ENCODE measurements at regions not wholly inside any gene's neighbourhood (a gene's known extent, or its start where the extent isn't known, plus 50 kb on each side); places are given as distances from the start of the nearest gene placed in this dataset.

GRCh38 chr5:67526793-67527192 lies 330.2 kb upstream of the CD180 start:
- Histone ChIP-seq H4K20me1 (replicated peaks; ENCODE audit: control insufficient read depth, extremely low read depth, insufficient read depth, low read length) (no peaks in the 10 kb centered on the region), H3K9me3 (replicated peaks; ENCODE audit: control insufficient read depth, insufficient read depth, low read length) (no peaks in the 10 kb centered on the region), H3K4me3 (replicated peaks in 1 of 3; ENCODE audit: insufficient read depth in 1 of 3, low read depth in 1 of 3, low read length in 3 of 3) (no peak overlapping the region), H3K4me2 (ENCODE audit: insufficient read depth, low read length) (no peak overlapping the region), H3K79me2 (ENCODE audit: control insufficient read depth, insufficient read depth, low read length) (no peaks in the 10 kb centered on the region), H3K9me1 (replicated peaks; ENCODE audit: control insufficient read depth, extremely low read depth, insufficient read depth, low read length) (no peaks in the 10 kb centered on the region), H3K27me3 (ENCODE audit: control insufficient read depth in 2 of 2, insufficient read depth in 2 of 2, low read length in 2 of 2) (no peaks in the 10 kb centered on the region), H2AFZ (ENCODE audit: low read depth, low read length) (no peak overlapping the region), H3K9ac (replicated peaks; ENCODE audit: extremely low read depth, insufficient read depth, low read length) (no peak overlapping the region), H3K36me3 (ENCODE audit: control insufficient read depth in 2 of 2, extremely low read depth in 1 of 2, insufficient read depth in 2 of 2, low read length in 2 of 2) (no peaks in the 10 kb centered on the region), H3K4me1 (ENCODE audit: control insufficient read depth, extremely low read depth, insufficient read depth, low read length) (no peaks in the 10 kb centered on the region), H3K27ac (ENCODE audit: insufficient read depth, low read depth, low read length) (no peak overlapping the region)
- ChIA-PET POLR2A (no interaction called here), CTCF (no interaction called here)
- dilution Hi-C loops (cut with MboI; ENCODE audit: extremely low pct_ligation_motif_present, low sequenced_read_pairs) = no loop called here
- no peak for TF ChIP-seq MAX (IDR thresholded peaks at IDR 0.05; ENCODE audit: insufficient read depth, insufficient read length)
- TF ChIP-seq MYC (IDR thresholded peaks at IDR 0.05; ENCODE audit: low read depth, low read length) = no peak
- no peak for TF ChIP-seq GATA2 (IDR thresholded peaks at IDR 0.05; ENCODE audit: insufficient read depth, insufficient read length, low read depth, low read length)
- TF ChIP-seq EZH2 (IDR thresholded peaks at IDR 0.05; ENCODE audit: borderline replicate concordance, low read depth, low read length, severe bottlenecking) = no peak
- TF ChIP-seq FOS (IDR thresholded peaks at IDR 0.05; ENCODE audit: borderline replicate concordance, insufficient read depth, low read length) = no peak
- no peak for TF ChIP-seq POLR2AphosphoS5 (IDR thresholded peaks at IDR 0.05; ENCODE audit: insufficient read depth, low read depth, low read length)
- TF ChIP-seq CTCF (IDR thresholded peaks at IDR 0.05; ENCODE audit: extremely low read depth in 1 of 2, insufficient read depth in 1 of 2, low read depth in 1 of 2, low read length in 2 of 2) = no peak
- no peak for TF ChIP-seq JUN (IDR thresholded peaks at IDR 0.05; ENCODE audit: borderline replicate concordance, insufficient read depth, insufficient read length, low read depth)
- no peak for TF ChIP-seq POLR2A (IDR thresholded peaks at IDR 0.05; ENCODE audit: low read depth, low read length)
- no peak for FAIRE-seq
- BruUV-seq (replicated peaks) = no TSS peak
- no peak for DNase-seq (ENCODE audit: low read depth, low spot score)
- intact Hi-C loops (cut with micrococcal nuclease) = loop anchor here (5.0 kb wide), 1 partner anchor 279 kb away; no protein-coding TSS in a partner anchor

Measured in endothelial cell of umbilical vein (primary cell).